CD4-positive, alpha-beta T cell treated with Interferon gamma for 1 hour (primary cell): ENCODE measurements at regions not wholly inside any gene's neighbourhood (a gene's known extent, or its start where the extent isn't known, plus 50 kb on each side); places are given as distances from the start of the nearest gene placed in this dataset.
"Not testable (repeated sequence)": the region's sequence is repeated elsewhere in the genome, so short reads cannot be mapped to it uniquely, and the experiment has no call there.

Experiments
- DNase-seq: peaks from one replicate; pipeline ENCODE4 v3.0.0-alpha.2; 2020

GRCh38 chr11:81966340-81966739 is 767.3 kb downstream of the FAM181B start:
- DNase-seq = no peak

GRCh38 chr11:81963018-81963417 is 770.6 kb downstream of the FAM181B start:
- no peak for DNase-seq

- DNase-seq = no peak
Measured at GRCh38 chr11:81960443-81960842, 773.2 kb downstream of the FAM181B start.

- no peak for DNase-seq
Measured at GRCh38 chr11:81959341-81959740, 774.3 kb downstream of the FAM181B start.

- not testable (repeated sequence) for DNase-seq
Measured at GRCh38 chr11:81954301-81954700, 779.4 kb downstream of the FAM181B start.

DNA sequence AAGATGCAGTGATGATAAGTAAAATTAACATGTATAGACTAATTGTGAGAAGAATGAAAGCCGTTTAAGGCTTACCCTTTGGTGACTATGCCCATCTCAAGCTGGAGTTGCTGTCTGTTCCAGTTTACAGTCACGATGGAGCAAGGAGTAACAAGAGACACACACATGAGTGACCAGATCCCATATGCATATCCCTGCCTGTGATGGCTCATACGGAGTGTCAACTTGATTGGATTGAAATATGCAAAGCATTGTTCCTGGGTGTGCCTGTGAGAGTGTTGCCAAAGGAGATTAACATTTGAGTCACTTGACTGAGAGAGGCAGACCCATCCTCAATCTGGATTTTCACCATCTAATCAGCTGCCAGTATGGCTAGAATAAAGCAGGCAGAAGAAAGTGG is 786.8 kb downstream of the FAM181B start:
- no peak for DNase-seq

- no peak for DNase-seq
Measured at GRCh38 chr11:81942646-81943045, 791.0 kb downstream of the FAM181B start.

- DNase-seq = no peak
Measured at GRCh38 chr11:81941998-81942397, 791.7 kb downstream of the FAM181B start.

- DNase-seq = no peak
Measured at GRCh38 chr11:81932303-81932702, 801.4 kb downstream of the FAM181B start.

DNA sequence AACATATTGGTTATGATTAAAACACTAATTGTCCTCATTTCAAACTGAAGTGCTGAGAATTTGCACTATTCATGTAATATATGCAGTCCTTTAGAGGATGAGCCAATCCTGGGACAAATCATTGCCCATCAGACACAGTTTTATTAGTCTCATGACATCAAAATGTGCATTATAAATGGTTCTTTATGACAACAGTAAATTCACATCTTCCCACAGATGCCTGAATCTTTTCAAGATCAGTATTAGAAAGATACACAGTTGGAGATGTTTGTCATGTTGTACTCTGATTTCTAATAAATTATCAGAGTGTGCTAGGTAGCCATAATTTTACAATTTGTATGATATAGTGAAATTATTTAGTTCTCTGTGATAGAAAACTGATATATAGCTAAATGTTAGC is 813.5 kb downstream of the FAM181B start:
- no peak for DNase-seq

- no peak for DNase-seq
Measured at GRCh38 chr11:81916451-81916850, 817.2 kb downstream of the FAM181B start.

DNA sequence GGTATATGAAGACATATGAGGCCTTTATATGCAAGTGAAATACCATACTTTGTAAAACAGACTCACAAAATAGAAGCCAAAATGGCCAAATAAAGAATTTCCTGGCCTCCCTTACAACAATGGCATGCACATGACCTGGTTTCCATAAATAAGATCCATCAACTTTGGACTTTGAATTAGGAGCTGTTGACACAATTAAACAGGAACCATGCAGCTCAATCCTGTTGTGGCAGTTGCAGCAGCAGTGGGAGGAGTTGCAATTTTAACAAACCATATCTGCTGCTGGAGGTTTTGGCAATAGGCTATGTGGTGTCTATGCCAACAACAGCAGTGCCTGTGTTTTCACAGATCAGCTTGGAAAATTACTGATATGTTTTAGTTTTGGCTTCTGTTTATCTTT is 818.6 kb downstream of the FAM181B start:
- no peak for DNase-seq

DNA sequence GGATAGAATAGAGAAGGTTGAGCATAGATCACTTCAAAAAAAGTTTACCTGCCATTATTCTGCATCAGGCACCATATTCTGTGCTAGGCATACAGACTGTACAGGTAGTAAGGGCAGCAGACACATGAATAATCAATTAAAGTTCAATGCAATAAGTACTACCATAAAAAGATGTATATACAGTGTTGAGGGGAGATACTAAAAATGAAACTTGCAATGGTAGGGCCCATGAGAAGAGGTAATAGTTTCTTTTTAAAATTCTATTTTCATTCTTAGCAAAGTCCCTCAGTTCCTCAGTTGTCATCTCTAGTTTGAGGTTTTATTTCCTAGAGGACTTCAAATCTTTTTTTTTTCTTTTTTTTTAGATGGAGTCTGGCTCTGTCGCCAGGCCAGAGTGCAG is 819.9 kb downstream of the FAM181B start:
- no peak for DNase-seq

- no peak for DNase-seq
Measured at GRCh38 chr11:81907996-81908395, 825.7 kb downstream of the FAM181B start.

DNA sequence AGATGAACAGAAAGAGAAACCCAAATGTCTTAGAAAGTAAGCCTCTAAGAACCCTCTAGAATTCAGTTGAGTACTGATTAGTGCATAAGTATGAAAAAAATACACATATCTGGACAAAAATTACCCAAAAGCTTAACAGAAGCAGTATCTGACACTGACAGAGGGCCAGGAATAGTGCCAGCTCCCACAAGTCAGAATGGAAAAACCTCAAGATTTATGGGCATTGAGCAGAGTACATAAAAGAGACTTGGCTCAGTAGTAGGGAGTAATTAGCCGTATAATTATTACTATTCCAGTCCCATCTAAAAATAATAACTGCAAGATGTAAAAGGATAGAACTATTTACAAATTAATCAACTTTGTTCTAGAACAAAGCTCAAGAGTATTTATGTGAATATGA is 834.5 kb downstream of the FAM181B start:
- DNase-seq = no peak

DNA sequence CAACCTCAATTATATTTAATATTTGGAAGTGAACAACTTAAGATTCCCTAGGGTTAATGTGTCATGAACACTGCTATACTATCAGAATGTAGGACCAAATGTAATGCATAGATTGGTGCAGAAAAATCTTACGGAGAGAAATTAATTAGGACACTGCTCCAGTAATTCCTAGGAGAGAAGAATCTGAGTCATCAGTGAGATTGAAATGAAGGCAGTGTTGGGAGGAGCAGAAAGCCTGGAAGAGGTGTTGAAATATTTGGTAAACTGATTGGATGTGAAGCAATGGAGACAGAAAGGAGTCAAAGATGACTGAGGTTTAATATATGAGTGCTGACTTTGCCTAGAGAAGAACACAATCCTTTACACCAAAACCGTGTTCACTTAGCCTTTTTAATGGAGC is 836.0 kb downstream of the FAM181B start:
- no peak for DNase-seq

DNA sequence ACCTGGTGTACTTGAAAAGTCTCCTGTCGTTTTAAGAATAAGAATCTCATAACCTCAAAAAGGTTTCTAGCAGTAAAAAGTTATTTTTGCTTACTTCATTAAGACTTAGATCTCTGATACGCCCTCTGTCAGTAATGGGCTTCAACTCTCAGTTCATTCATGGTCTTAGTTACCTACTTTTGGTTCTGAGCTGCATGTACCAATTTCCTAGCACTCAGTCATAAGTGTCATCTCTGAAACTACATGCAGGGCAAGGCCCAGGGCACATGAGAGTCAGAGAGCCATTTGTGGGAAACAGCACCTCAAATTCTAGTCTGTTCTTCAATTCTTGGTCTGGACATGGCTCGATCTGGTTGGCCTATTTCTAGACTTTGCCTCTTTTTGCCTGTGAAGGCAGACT is 838.4 kb downstream of the FAM181B start:
- no peak for DNase-seq

- no peak for DNase-seq
Measured at GRCh38 chr11:81892770-81893635, 840.7 kb downstream of the FAM181B start.

DNA sequence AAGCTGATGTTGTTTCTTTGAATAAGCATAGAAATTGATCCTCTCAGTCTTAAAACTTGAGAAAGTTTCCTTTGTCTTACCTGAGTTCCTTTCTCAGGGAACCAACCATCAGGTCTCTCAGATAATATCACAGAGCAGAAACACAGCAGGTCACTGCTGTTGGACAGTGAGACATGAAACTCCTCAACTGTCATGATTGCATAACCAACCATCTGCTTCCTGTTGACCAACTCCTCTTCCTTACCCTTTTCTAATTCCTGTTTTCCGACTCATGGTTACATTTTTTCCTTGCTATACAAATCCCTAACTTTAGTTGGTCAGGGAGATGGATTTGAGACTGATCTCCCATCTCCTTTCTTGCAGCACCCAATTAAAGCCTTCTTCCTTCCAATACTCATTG is 845.3 kb downstream of the FAM181B start:
- DNase-seq = no peak

DNA sequence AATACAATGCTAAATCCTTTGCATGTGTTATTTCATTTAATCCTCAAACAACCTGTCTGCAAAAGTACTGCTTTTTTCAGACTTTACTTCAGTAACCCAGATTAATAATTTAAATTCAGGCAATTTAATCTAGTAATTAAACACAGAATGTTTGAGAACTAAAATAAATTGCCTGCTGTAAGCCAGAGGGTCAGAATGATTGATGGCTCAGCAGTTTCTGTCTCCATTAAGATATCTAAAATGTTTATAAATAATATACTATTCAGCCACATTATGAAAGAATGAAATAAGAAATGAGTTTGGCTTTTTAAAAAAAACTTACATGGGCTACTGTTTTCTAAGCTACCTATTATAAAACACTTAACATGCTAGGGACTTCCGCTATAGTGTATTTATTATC is 846.0 kb downstream of the FAM181B start:
- no peak for DNase-seq

DNA sequence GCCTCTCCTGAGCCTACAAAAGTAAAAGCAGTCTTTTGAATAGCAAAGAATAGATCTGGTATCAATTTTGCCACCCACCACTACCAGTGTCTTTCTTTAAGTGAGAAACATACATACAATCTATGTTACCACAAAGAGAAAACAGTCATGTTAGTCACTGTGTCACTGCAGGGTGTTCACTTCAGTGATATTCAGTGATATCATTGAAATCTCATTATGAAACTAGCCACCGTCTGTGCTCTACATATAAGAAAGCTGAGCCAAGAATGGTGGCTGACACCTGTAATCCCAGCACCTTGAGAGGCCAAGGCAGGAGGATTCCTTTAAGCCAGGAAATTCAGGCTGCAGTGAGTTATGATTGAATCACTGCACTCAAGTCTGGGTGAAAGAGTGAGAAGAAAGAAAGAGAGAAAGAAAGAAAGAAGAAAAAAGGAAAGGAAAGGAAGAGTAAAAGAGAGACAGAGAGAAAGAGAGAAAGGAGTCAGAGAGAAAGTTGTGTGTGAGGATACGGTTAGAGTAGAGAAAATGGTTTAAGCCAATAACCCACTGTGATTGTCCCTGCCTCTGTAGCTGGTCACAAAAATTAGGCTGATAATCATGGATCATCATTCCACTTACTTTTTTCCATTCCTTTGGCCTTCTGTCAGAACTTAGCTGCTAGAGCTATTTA is 847.1 kb downstream of the FAM181B start:
- no peak for DNase-seq

- DNase-seq = no peak
Measured at GRCh38 chr11:81874635-81875034, 859.0 kb downstream of the FAM181B start.

DNA sequence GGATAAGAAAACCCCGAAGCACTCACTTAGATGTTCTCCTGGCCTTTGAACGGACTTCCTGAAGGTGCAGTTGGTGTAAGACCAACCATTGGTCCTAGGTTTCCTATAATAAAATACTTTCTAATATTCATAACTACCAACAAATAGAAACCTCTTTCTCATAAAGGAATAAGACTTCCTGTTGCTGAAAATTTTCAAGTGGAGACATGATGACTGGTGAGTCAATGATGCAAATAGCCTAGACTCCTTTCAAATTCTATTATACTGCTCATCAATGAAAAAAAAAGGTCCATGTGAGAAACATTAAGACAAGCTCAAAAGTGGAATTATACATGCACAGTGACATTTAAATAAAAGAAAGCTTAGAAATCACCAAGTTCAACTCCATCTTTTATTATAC is 862.8 kb downstream of the FAM181B start:
- no peak for DNase-seq

DNA sequence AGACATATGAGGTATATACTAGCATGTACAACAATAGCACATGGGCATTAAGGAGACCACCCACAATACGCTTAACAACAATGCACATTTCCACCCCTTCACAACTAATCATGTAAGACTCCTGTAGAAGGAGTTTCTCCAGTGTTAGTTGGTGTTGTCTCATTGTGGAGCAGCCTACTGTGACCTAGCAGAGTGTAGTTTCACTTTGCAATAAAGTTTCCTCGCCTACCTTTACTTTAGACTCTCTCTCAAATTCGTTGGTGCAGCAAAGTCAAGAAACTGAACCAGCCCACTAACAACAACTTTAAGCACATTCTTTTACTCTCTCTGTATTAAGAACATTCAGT is 863.6 kb downstream of the FAM181B start:
- no peak for DNase-seq
